HCT116 (cell line): ENCODE measurements at regions not wholly inside any gene's neighbourhood (a gene's known extent, or its start where the extent isn't known, plus 50 kb on each side); places are given as distances from the start of the nearest gene placed in this dataset.

Experiments
- ATAC-seq: fragments of 200-7000 bp; cut with Tn5 transposase; 2 replicates; pipeline ENCODE4 v1.9.1; 2020; ENCODE audit warnings: mild to moderate bottlenecking, moderate library complexity
- BruUV-seq: library from RNA; stranded (reverse); fragments of 400-500 nt; replicated peaks from 2 replicates; lab custom pipeline; 2021; lab: Mats Ljungman, UMichigan
- CTCF ChIA-PET: fragments of 300-600 bp; sonication (Branson Sonifier 250); formaldehyde crosslinking; loops from one replicate; lab custom pipeline; 2021; ENCODE audit warnings: antibody characterized with exemption; lab: Charles Lee
- POLR2A ChIA-PET: fragments of 300-600, 350-600 bp; sonication (Branson Sonifier 250); formaldehyde crosslinking; loops from one replicate; lab custom pipeline; 2021; ENCODE audit warnings: antibody characterized with exemption; lab: Charles Lee
- RAD21 ChIA-PET, 2 experiments: fragments of 300-600 bp; sonication (Branson Sonifier 250); formaldehyde crosslinking; loops; one replicate each; lab custom pipeline; 2023; ENCODE audit warnings: low total read pairs in 2 of 2; ENCODE audit not compliant: uncharacterized antibody in 2 of 2, unreplicated experiment in 2 of 2, low non-redundant PET in 1 of 2; lab: Charles Lee
- DNase-seq: peaks from one replicate; pipeline ENCODE4 v3.0.0-alpha.2; 2010; ENCODE audit warnings: low read depth, low spot score
- H2AFZ ChIP-seq: fragments of 200-600 bp; shearing (Covaris generic), sonication (generic); 2 replicates; pipeline ENCODE4 v1.6.1; 2017; ENCODE audit warnings: low read depth, mixed run types, mixed read lengths, antibody characterized with exemption, low read length; ENCODE audit not compliant: poor library complexity, severe bottlenecking
- H3K27ac ChIP-seq: 2 replicates; pipeline ENCODE4 v1.5.1; 2012; ENCODE audit warnings: low read depth, low read length
- H3K27me3 ChIP-seq: fragments of 200-600 bp; sonication (generic); 2 replicates; pipeline ENCODE4 v1.6.1; 2016; ENCODE audit warnings: mixed run types, low read length, mixed read lengths; ENCODE audit not compliant: insufficient read depth
- H3K36me3 ChIP-seq, 2 experiments: fragments of 200-500 bp in 1 of 2; fragments of 200-600 bp in 1 of 2; sonication (Bioruptor generic) in 1 of 2; sonication (generic) in 1 of 2; 2 replicates each; pipeline versions ENCODE4 v1.5.1 to v1.6.1; 2014 to 2016; ENCODE audit warnings: low read length in 2 of 2, inconsistent platforms in 1 of 2, mixed read lengths in 1 of 2, mixed run types in 1 of 2; ENCODE audit not compliant: insufficient read depth in 2 of 2, control insufficient read depth in 1 of 2
- H3K4me1 ChIP-seq, 2 experiments: fragments of 200-600 bp in 1 of 2; sonication (generic) in 1 of 2; 2 replicates each; pipeline versions ENCODE4 v1.5.1 to v1.6.1; 2012 to 2017; ENCODE audit warnings: low read length in 2 of 2, inconsistent platforms in 1 of 2, mild to moderate bottlenecking in 1 of 2, mixed read lengths in 1 of 2, mixed run types in 1 of 2, moderate library complexity in 1 of 2; ENCODE audit not compliant: insufficient read depth in 2 of 2, control insufficient read depth in 1 of 2
- H3K4me2 ChIP-seq: fragments of 200-600 bp; sonication (generic); 2 replicates; pipeline ENCODE4 v1.6.1; 2017; ENCODE audit warnings: mixed run types, low read length, mixed read lengths
- H3K4me3 ChIP-seq, 2 experiments: fragments of 200-600 bp in 1 of 2; sonication (generic) in 1 of 2; replicated peaks in 1 of 2; 2 replicates each; pipeline ENCODE4 v1.5.1; 2011 to 2016; ENCODE audit warnings: low read length in 2 of 2, control low read depth in 1 of 2, low read depth in 1 of 2, mild to moderate bottlenecking in 1 of 2, mixed read lengths in 1 of 2, mixed run types in 1 of 2
- H3K79me2 ChIP-seq: fragments of 200-600 bp; sonication (generic); 2 replicates; pipeline ENCODE4 v1.6.1; 2017; ENCODE audit warnings: mild to moderate bottlenecking, mixed run types, low read length, moderate library complexity, mixed read lengths; ENCODE audit not compliant: insufficient read depth
- H3K9ac ChIP-seq: fragments of 200-600 bp; sonication (generic); 2 replicates; pipeline ENCODE4 v1.6.1; 2016; ENCODE audit warnings: low read length, mixed read lengths
- H3K9me2 ChIP-seq: fragments of 200-600 bp; sonication (generic), shearing (Covaris generic); 2 replicates; pipeline ENCODE4 v1.6.1; 2017; ENCODE audit warnings: mixed run types, mild to moderate bottlenecking, moderate library complexity; ENCODE audit not compliant: insufficient read depth
- H3K9me3 ChIP-seq, 2 experiments: fragments of 200-500 bp in 1 of 2; fragments of 200-600 bp in 1 of 2; sonication (Bioruptor generic) in 1 of 2; sonication (generic) in 1 of 2; 2 replicates each; pipeline ENCODE4 v1.6.1; 2014 to 2017; ENCODE audit warnings: low read length in 2 of 2, mixed read lengths in 2 of 2, inconsistent platforms in 1 of 2, low read depth in 1 of 2, mild to moderate bottlenecking in 1 of 2, mixed run types in 1 of 2, moderate library complexity in 1 of 2; ENCODE audit not compliant: control insufficient read depth in 1 of 2, insufficient read depth in 1 of 2
- H4K20me1 ChIP-seq: fragments of 200-600 bp; sonication (generic), shearing (Covaris generic); 2 replicates; pipeline ENCODE4 v1.6.1; 2017; ENCODE audit warnings: mixed run types, mild to moderate bottlenecking, moderate library complexity; ENCODE audit not compliant: insufficient read depth
- CTCF ChIP-seq, 3 experiments: fragments of 200-600 bp in 1 of 3; sonication (generic) in 1 of 3; IDR thresholded peaks in 2 of 3; conservative IDR thresholded peaks in 1 of 3; 2 replicates each; pipeline ENCODE4 v1.5.1; 2012 to 2017; ENCODE audit warnings: low read depth in 2 of 3, low read length in 2 of 3, antibody characterized with exemption in 1 of 3, borderline replicate concordance in 1 of 3, control low read depth in 1 of 3, mild to moderate bottlenecking in 1 of 3, mixed read lengths in 1 of 3, mixed run types in 1 of 3, moderate library complexity in 1 of 3; ENCODE audit not compliant: insufficient read depth in 1 of 3
- EGR1 ChIP-seq: IDR thresholded peaks from 2 replicates; pipeline ENCODE4 v1.6.1; 2012; ENCODE audit warnings: low read depth
- ELF1 ChIP-seq: IDR thresholded peaks from 2 replicates; pipeline ENCODE4 v1.6.1; 2012; ENCODE audit warnings: low read depth, borderline replicate concordance
- EZH2phosphoT487 ChIP-seq: fragments of 200-600 bp; IDR thresholded peaks from 2 replicates; pipeline ENCODE4 v1.6.1; 2018; ENCODE audit warnings: antibody characterized with exemption, borderline replicate concordance
- FOSL1 ChIP-seq: IDR thresholded peaks from 2 replicates; pipeline ENCODE4 v1.6.1; 2012; ENCODE audit warnings: low read depth
- JUND ChIP-seq: IDR thresholded peaks from 2 replicates; pipeline ENCODE4 v1.6.1; 2012
- RAD21 ChIP-seq: IDR thresholded peaks from 2 replicates; pipeline ENCODE4 v1.6.1; 2012; ENCODE audit warnings: low read depth, mild to moderate bottlenecking
- ZBTB33 ChIP-seq: IDR thresholded peaks from 2 replicates; pipeline ENCODE4 v1.6.1; 2011; ENCODE audit warnings: mild to moderate bottlenecking, low read length, moderate library complexity; ENCODE audit not compliant: insufficient replicate concordance; ENCODE audit errors: extremely low read depth
- intact Hi-C: fragments of 100-400 bp; cut with micrococcal nuclease; formaldehyde crosslinking; loops from 2 replicates; pipeline ENCODE4 v1.10.0; 2022

DNA sequence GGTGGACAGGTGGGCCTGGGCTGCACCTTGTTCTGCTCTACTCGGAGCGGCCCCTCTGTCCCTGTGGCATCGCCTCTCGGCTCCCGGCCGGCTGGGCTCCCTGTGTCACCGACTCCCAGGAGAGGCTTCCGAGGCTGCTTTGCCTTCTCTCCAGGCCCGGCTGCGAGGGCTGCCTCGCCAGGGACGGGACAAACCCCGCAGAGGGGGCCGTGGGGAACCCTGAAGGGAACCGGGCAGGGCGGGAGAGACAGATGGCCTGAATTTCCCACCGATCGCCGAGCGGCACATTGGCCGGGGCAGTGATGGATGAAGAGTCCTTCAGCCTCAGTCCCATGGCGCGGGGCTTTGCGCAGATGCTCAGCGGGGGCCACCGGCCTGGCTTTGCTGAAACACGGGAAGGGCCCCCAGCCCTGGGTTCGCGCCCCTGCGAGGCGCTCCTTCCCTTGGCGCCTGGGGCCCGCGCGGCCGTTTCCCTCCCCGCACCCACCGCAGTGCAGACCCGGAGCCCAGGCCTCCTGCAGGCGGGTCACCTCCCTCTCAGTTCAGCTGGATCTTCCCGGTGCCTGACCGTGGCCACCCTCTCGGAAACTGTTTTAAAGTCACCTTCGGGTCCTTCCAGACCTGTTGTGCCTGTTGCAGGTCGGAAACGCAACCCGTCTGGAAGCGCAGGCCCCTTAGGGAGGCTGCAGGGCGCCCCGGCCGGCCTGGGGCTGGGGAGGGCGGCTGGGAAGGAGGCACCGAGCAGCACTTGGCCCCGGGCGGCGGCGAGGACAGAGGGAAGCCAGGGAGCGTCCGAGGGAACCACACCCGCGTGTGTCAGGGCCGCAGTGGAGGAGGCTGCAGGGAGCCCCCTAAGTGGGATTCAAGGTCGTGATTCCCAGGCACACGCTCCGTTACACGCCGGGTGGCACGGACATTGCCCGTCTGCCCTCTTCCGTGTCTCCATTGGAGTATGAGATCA, 341.9 kb upstream of the SALL3 start:
- Histone ChIP-seq H3K4me3 (no peak overlapping the region), H3K4me1 (no peaks in the 10 kb centered on the region), H3K4me2 (no peak overlapping the region), H3K36me3 (no peaks in the 10 kb centered on the region), H3K27ac (no peak overlapping the region), H3K79me2 (no peaks in the 10 kb centered on the region), H3K9ac (no peak overlapping the region), H3K27me3 (no peaks in the 10 kb centered on the region), H3K9me3 (peaks cover 6 to 17% of the 10 kb centered on the region in 2 experiments; a peak in 2 of 4 replicates), H2AFZ (no peak overlapping the region), H4K20me1 (no peaks in the 10 kb centered on the region), H3K9me2 (no peaks in the 10 kb centered on the region)
- ATAC-seq (no peak), DNase-seq (no peak)
- POLR2A ChIA-PET, result no interaction called here
- CTCF ChIA-PET, result no interaction called here
- no TSS peak for BruUV-seq
- RAD21 ChIA-PET, result no interaction called here
- TF ChIP-seq EZH2phosphoT487, result no peak
- TF ChIP-seq ZBTB33, result no peak
- TF ChIP-seq JUND, result no peak
- TF ChIP-seq CTCF (IDR thresholded peaks at IDR 0.05 in 2 of 3, conservative IDR thresholded peaks at IDR 0.05 in 1 of 3; ENCODE audit: borderline replicate concordance in 1 of 3, insufficient read depth in 1 of 3, low read depth in 2 of 3, low read length in 2 of 3), result no peak
- no peak for TF ChIP-seq EGR1
- TF ChIP-seq ELF1, result no peak
- no peak for TF ChIP-seq RAD21
- no peak for TF ChIP-seq FOSL1
- intact Hi-C loops, result no loop called here
